ENCODE measurements at regions not wholly inside any gene's neighbourhood (a gene's known extent, or its start where the extent isn't known, plus 50 kb on each side); places are given as distances from the start of the nearest gene placed in this dataset.

- DNase-seq (ENCODE audit: low spot score) = no peak
- H2AFZ ChIP-seq = no peak overlapping the region
- WGBS (ENCODE audit: low lambda C conversion rate, missing lambda C conversion rate) = 87% methylated on average over 5 of the region's 5 CpGs
- H3K27ac ChIP-seq = no peak overlapping the region
- no peaks in the 10 kb centered on the region for H3K4me1 ChIP-seq (ENCODE audit: insufficient read depth)
- no peak overlapping the region for H3K4me2 ChIP-seq
- no peak overlapping the region for H3K4me3 ChIP-seq
- H3K79me2 ChIP-seq = no peaks in the 10 kb centered on the region
- H3K9me2 ChIP-seq (replicated peaks; ENCODE audit: insufficient read depth) = no peaks in the 10 kb centered on the region
- H3K9me3 ChIP-seq (ENCODE audit: low read depth) = no peaks in the 10 kb centered on the region
- no peaks in the 10 kb centered on the region for H3K36me3 ChIP-seq (replicated peaks; ENCODE audit: insufficient read depth, low read depth)
- TF ChIP-seq EZH2 (IDR thresholded peaks at IDR 0.05; ENCODE audit: borderline replicate concordance) (no peak), EZH2phosphoT487 (IDR thresholded peaks at IDR 0.05; ENCODE audit: low read depth, severe bottlenecking, unreplicated experiment) (no peak), CTCF (IDR thresholded peaks at IDR 0.05; ENCODE audit: poor library complexity) (no peak)
- no peaks in the 10 kb centered on the region for H3K27me3 ChIP-seq
- H4K20me1 ChIP-seq (ENCODE audit: insufficient read depth, poor library complexity, severe bottlenecking) = no peaks in the 10 kb centered on the region
Measured at GRCh38 chr13:99027661-99028425, 50.0 kb upstream of the DOCK9 start.

- no peaks in the 10 kb centered on the region for H3K9me2 ChIP-seq (replicated peaks; ENCODE audit: insufficient read depth)
- no peaks in the 10 kb centered on the region for H3K4me1 ChIP-seq (ENCODE audit: insufficient read depth)
- no peak overlapping the region for H3K4me2 ChIP-seq
- H3K36me3 ChIP-seq (replicated peaks; ENCODE audit: insufficient read depth, low read depth) = no peaks in the 10 kb centered on the region
- H3K4me3 ChIP-seq = no peak overlapping the region
- no peaks in the 10 kb centered on the region for H4K20me1 ChIP-seq (ENCODE audit: insufficient read depth, poor library complexity, severe bottlenecking)
- no peaks in the 10 kb centered on the region for H3K79me2 ChIP-seq
- no peak for TF ChIP-seq EZH2 (IDR thresholded peaks at IDR 0.05; ENCODE audit: borderline replicate concordance)
- no peak for TF ChIP-seq EZH2phosphoT487 (IDR thresholded peaks at IDR 0.05; ENCODE audit: low read depth, severe bottlenecking, unreplicated experiment)
- peak; percentile 5 for TF ChIP-seq CTCF (IDR thresholded peaks at IDR 0.05; ENCODE audit: poor library complexity)
- no peak for DNase-seq (ENCODE audit: low spot score)
- H2AFZ ChIP-seq = no peak overlapping the region
- no peaks in the 10 kb centered on the region for H3K9me3 ChIP-seq (ENCODE audit: low read depth)
- no peaks in the 10 kb centered on the region for H3K27me3 ChIP-seq
- no peak overlapping the region for H3K27ac ChIP-seq
Measured at GRCh38 chr13:99028890-99029289, 51.0 kb upstream of the DOCK9 start.

- TF ChIP-seq EZH2phosphoT487 (IDR thresholded peaks at IDR 0.05; ENCODE audit: low read depth, severe bottlenecking, unreplicated experiment) (no peak), EZH2 (IDR thresholded peaks at IDR 0.05; ENCODE audit: borderline replicate concordance) (no peak), CTCF (IDR thresholded peaks at IDR 0.05; ENCODE audit: poor library complexity) (no peak)
- no peaks in the 10 kb centered on the region for H3K27me3 ChIP-seq
- H3K9me3 ChIP-seq (ENCODE audit: low read depth) = no peaks in the 10 kb centered on the region
- no peak overlapping the region for H2AFZ ChIP-seq
- no peak overlapping the region for H3K4me3 ChIP-seq
- DNase-seq (ENCODE audit: low spot score) = no peak
- no peaks in the 10 kb centered on the region for H3K9me2 ChIP-seq (replicated peaks; ENCODE audit: insufficient read depth)
- H3K27ac ChIP-seq = no peak overlapping the region
- H4K20me1 ChIP-seq (ENCODE audit: insufficient read depth, poor library complexity, severe bottlenecking) = no peaks in the 10 kb centered on the region
- no peak overlapping the region for H3K4me2 ChIP-seq
- H3K79me2 ChIP-seq = no peaks in the 10 kb centered on the region
- H3K36me3 ChIP-seq (replicated peaks; ENCODE audit: insufficient read depth, low read depth) = no peaks in the 10 kb centered on the region
- no peaks in the 10 kb centered on the region for H3K4me1 ChIP-seq (ENCODE audit: insufficient read depth)
Measured at GRCh38 chr13:99029576-99029975, 51.7 kb upstream of the DOCK9 start.

GRCh38 chr13:99030326-99030725 lies 52.5 kb upstream of the DOCK9 start:
- Histone ChIP-seq H3K4me2 (no peak overlapping the region), H3K27me3 (no peaks in the 10 kb centered on the region), H3K36me3 (replicated peaks; ENCODE audit: insufficient read depth, low read depth) (no peaks in the 10 kb centered on the region), H4K20me1 (ENCODE audit: insufficient read depth, poor library complexity, severe bottlenecking) (no peaks in the 10 kb centered on the region), H3K79me2 (no peaks in the 10 kb centered on the region), H3K9me3 (ENCODE audit: low read depth) (no peaks in the 10 kb centered on the region), H2AFZ (no peak overlapping the region), H3K4me3 (no peak overlapping the region), H3K4me1 (ENCODE audit: insufficient read depth) (no peaks in the 10 kb centered on the region), H3K9me2 (replicated peaks; ENCODE audit: insufficient read depth) (no peaks in the 10 kb centered on the region), H3K27ac (no peak overlapping the region)
- DNase-seq (ENCODE audit: low spot score) = no peak
- TF ChIP-seq EZH2 (IDR thresholded peaks at IDR 0.05; ENCODE audit: borderline replicate concordance) (no peak), CTCF (IDR thresholded peaks at IDR 0.05; ENCODE audit: poor library complexity) (no peak), EZH2phosphoT487 (IDR thresholded peaks at IDR 0.05; ENCODE audit: low read depth, severe bottlenecking, unreplicated experiment) (no peak)

Measured in hepatocyte (in vitro differentiated cells).